GM18511 (cell line): ENCODE measurements at regions not wholly inside any gene's neighbourhood (a gene's known extent, or its start where the extent isn't known, plus 50 kb on each side); places are given as distances from the start of the nearest gene placed in this dataset.

Source experiments
- ATAC-seq: cut with Tn5 transposase; IDR thresholded peaks from one replicate; pipeline ENCODE4 v1.9.1; 2021; ENCODE audit warnings: mild to moderate bottlenecking, moderate library complexity; ENCODE audit not compliant: unreplicated experiment

DNA sequence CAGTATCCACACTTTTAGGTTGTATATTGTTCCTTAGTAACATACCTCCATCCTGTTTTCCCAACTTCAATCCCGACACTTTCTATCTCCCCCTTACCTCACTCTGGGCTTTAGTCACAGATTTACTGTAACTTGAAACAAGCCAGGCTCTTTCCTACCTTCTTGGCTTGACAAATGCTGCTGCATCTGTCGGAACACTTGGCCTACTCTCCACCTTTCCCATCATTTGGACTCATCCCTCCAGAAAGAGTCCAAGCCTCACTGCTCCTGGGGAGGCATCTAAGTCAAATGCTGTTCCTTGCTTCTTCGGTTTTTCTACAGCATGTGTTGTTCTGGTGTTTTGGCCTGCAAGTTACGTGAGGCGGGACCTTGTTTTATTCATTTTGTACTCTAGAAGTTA is 142.4 kb downstream of the DACT1 start:
- no peak for ATAC-seq

- no peak for ATAC-seq
Measured at GRCh38 chr14:58780605-58781004, 142.8 kb downstream of the DACT1 start.

DNA sequence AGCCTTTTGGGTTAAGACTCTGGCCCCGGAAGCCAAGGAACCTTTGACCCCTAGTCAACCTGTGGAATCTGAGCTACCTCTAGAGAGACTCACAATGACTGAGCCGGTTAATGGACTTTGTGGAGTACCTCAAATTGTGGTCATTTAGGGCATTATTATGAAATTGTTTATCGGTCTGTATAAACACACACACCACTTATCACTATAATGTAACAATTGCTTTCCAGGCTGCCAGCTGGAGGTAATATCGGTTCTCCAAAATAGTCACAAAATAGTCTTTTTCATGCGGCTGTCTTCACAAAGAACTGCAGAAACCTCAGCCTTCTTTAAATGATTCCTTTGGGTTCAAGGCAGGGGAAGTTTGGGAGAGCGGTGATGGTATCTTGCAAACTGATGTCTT is 144.2 kb downstream of the DACT1 start:
- no peak for ATAC-seq

GRCh38 chr14:58783792-58784511 is 146.2 kb downstream of the DACT1 start:
- no peak for ATAC-seq

DNA sequence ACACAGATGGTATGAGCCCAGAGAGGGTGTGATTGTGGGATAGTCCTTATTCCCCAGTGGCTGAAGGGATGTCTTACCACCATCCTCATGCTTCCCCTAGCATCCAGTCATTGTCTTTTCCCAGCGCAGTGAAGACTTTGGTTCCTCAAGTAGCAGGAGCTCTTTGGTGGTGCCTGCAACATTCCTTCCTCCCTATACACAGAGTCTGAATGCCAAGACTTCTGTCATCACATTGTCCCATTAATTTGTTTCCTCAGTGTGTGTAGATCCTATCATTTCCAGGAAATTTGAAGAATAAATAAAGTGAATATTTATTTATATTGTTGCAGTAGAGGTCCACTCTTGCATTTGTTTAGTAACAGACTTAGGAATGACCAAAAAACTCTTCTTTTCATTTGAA is 147.2 kb downstream of the DACT1 start:
- ATAC-seq: no peak

DNA sequence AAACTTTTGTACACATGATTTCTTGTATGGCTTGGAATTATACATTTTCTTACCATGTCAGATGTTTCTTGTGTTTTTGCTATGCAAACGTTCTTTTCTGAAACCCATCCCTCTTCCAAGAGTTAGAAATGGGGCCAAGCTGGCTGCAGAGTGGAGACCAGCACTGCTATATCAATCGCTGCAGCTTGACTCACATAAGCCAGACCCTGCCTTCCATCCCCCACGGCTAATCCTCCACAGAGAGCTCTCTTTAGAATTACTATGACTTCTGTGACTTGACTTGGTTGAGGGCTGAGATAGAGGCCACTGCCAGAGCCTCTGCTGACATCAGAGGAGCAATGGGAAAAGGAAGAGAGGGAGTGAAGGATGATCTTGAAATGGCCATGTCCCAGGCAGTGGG is 147.9 kb downstream of the DACT1 start:
- no peak for ATAC-seq

DNA sequence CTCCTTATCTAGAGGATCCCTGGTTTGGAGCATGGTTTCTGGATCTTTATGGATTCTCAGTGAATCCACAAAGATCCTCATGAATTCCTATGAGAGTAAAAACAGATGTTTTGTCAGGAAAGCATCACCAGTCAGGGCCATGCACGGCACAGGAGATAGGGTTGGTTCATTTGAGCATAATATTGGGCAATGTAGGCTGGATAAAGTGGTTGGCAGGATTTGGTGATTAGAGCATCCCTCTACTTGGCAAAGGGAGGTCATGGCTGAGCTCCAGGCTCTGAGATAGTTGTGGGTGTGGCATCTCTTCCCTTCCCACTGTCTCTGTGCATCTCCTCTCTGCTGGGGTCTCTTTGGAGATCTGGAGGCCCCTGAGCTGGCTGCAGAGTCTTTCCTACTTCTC is 149.8 kb downstream of the DACT1 start:
- no peak for ATAC-seq

GRCh38 chr14:58788655-58789503 is 151.1 kb downstream of the DACT1 start:
- ATAC-seq: no peak

GRCh38 chr14:58789736-58790135 is 152.0 kb downstream of the DACT1 start:
- ATAC-seq: no peak

GRCh38 chr14:58792416-58792815 is 154.7 kb downstream of the DACT1 start:
- ATAC-seq: no peak

GRCh38 chr14:58793131-58793740 is 155.5 kb downstream of the DACT1 start:
- ATAC-seq: no peak

- ATAC-seq: no peak
Measured at GRCh38 chr14:58794993-58795762, 157.4 kb downstream of the DACT1 start.

GRCh38 chr14:58796242-58797009 is 158.7 kb downstream of the DACT1 start:
- ATAC-seq: no peak

DNA sequence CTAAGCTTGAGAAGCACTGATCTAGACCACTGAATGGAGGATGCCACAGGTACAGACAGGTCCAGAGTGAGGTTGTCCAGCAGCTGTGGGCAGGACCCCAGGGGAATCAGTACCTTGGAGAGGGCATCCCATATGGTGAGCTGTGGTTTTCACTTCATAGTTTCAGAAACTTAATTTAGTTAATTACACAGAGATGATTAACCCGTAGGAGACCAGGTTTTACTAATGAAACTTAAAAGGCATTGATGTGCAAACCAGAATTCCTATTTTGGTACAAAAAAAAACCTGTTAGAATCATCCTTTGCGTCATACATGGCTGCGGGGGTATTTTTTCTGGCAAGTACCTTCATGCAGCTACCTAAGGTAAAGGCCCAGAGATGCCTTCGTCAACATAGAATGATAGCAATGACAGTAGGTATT is 159.3 kb downstream of the DACT1 start:
- peak; percentile 87 for ATAC-seq

DNA sequence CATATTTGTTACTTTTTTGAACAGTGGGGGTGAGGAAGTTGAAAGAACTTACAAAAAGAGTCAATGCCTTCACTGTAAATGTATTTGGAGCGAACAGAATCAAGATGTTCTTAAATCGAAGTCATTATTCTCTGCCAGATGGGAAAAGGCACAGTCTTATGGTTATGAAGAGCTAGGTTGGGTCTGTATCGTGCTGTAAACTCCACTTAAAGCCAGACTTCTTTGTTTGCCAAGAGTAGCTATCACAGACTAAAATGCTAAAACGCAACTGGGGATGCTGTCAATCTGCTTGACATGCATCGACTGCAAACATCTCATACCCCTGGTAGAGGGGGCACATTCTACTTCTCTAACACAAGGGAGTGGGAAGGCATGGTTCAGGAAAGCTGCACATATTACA is 160.4 kb downstream of the DACT1 start:
- no peak for ATAC-seq

- no peak for ATAC-seq
Measured at GRCh38 chr14:58801086-58801485, 163.3 kb downstream of the DACT1 start.

DNA sequence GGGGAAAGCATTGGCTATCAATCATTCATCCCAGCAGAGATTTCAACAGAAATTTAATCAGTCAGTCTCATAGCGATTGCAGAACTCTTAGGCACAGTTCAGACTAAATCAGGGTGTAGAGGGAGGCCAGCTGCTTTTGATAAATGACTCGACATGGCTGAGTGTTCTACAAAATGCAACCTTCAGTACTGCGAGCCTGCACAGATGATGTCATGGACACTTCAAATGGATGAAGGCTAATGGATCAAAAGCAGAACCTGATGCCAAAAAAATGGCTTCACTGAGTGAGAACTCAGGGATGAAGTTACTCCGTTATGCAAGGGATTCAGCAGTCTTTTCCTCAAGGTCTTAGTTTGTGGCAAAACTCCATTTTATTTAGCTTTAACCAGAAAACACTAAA is 167.3 kb downstream of the DACT1 start:
- ATAC-seq: no peak

DNA sequence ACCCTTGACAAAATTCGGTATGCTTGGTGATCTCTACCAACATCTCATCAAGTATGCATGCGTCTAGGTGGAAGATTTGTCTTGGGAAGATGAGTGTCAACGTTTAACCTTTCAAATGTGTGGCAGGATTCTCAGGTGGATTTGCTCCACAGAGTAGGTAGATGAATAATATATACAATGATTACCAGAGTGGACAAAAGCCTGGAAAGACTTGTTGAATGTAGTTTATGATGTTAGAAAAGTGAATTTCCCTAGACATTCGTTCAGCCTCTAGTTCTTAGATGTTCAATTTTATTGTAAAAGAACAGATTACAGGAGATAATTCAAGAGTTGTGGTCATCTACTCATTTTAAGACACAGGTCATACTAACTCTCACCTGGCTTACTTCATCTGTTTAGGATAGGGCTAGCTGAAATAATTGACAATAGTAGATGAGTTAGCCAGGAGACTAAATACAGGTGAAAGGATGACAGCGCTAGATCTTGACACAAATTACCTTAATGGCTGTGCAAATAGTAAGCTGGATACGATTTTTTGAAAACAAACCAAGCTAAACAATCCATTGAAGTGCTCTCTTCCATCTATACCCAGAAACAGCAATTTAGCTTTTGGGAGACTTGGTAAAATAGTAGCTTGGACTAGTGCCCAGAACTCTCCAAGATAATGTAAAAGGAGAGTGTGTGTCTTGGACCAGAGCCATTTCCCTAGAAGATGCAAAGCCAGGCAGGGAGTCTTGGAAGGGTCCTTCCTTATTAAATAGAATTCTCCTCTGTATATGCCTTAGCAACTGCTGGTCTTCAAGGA is 168.0 kb downstream of the DACT1 start:
- no peak for ATAC-seq

DNA sequence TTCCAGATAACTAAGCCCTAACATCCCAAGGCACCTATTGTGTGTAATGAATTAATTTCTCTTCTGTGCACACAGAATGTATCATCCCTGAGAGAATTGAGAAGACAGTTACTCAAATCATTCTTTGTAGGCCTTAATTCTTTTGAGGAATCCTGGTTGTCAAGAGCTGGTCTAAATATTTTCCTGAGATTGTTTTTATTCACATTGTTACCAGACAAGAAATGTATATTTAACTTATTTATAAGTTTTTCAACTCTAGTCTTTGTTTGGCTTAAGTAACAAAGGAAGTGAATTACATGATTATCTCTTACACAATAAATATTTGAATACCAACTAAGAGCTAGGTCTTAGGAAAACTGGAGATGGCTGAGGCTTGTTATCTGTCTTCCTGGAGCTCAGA is 169.4 kb downstream of the DACT1 start:
- no peak for ATAC-seq

GRCh38 chr14:58808828-58809227 is 171.1 kb downstream of the DACT1 start:
- no peak for ATAC-seq
